Activated T-helper 2 cell treated with anti-CD3 and anti-CD28 coated beads, Interferon-gamma antibody, Interleukin-2, Interleukin-4, amounts not matched to agents 10 μg/mL and 5 μg/mL and 100 μg/mL, durations not matched to agents 14 hours and 24 hours and 36 hours (primary cell): ENCODE measurements at regions not wholly inside any gene's neighbourhood (a gene's known extent, or its start where the extent isn't known, plus 50 kb on each side); places are given as distances from the start of the nearest gene placed in this dataset.
"Not testable (repeated sequence)": the region's sequence is repeated elsewhere in the genome, so short reads cannot be mapped to it uniquely, and the experiment has no call there.

Experiments
- DNase-seq: peaks from one replicate; pipeline ENCODE4 v3.0.0; 2021; ENCODE audit warnings: low spot score
- H3K27ac Mint-ChIP-seq: one replicate; pipeline ENCODE4 v1.8.0; 2021; ENCODE audit warnings: mixed read lengths
- H3K27me3 Mint-ChIP-seq: one replicate; pipeline ENCODE4 v1.8.0; 2021; ENCODE audit warnings: low read depth, mixed read lengths
- H3K36me3 Mint-ChIP-seq: one replicate; pipeline ENCODE4 v1.8.0; 2021; ENCODE audit warnings: low read depth, mixed read lengths
- H3K4me1 Mint-ChIP-seq: one replicate; pipeline ENCODE4 v1.8.0; 2021; ENCODE audit warnings: low read depth, mixed read lengths
- H3K4me3 Mint-ChIP-seq: one replicate; pipeline ENCODE4 v1.8.0; 2021; ENCODE audit warnings: low read depth, mild to moderate bottlenecking, moderate library complexity, mixed read lengths
- H3K9me3 Mint-ChIP-seq: one replicate; pipeline ENCODE4 v1.8.0; 2021; ENCODE audit warnings: mixed read lengths
- intact Hi-C: fragments of 100-400 bp; cut with micrococcal nuclease; formaldehyde crosslinking; loops from one replicate; pipeline ENCODE4 v1.15.1; 2023

- Mint-ChIP-seq H3K27ac (no peak overlapping the region), H3K27me3 (no peaks in the 10 kb centered on the region), H3K4me3 (no peak overlapping the region), H3K9me3 (peaks cover 6% of the 10 kb centered on the region), H3K4me1 (no peaks in the 10 kb centered on the region), H3K36me3 (no peaks in the 10 kb centered on the region)
- intact Hi-C loops: no loop called here
- DNase-seq: no peak
These were observed 115.2 kb downstream of the ZNF37A start for GRCh38 chr10:38209332-38209731.

- H3K4me1 Mint-ChIP-seq, H3K4me3 Mint-ChIP-seq, H3K27ac Mint-ChIP-seq, intact Hi-C loops, DNase-seq, H3K36me3 Mint-ChIP-seq, H3K27me3 Mint-ChIP-seq, H3K9me3 Mint-ChIP-seq: not testable (repeated sequence)
These were observed 115.6 kb downstream of the ZNF37A start for GRCh38 chr10:38209748-38210147.

GRCh38 chr10:38212460-38212859, 118.3 kb downstream of the ZNF37A start:
- intact Hi-C loops: no loop called here
- no peaks in the 10 kb centered on the region for H3K27me3 Mint-ChIP-seq
- no peak overlapping the region for H3K27ac Mint-ChIP-seq
- peaks cover 4% of the 10 kb centered on the region for H3K9me3 Mint-ChIP-seq
- H3K4me1 Mint-ChIP-seq: no peaks in the 10 kb centered on the region
- H3K36me3 Mint-ChIP-seq: no peaks in the 10 kb centered on the region
- DNase-seq: no peak
- H3K4me3 Mint-ChIP-seq: no peak overlapping the region

GRCh38 chr10:38226385-38226784, 132.2 kb downstream of the ZNF37A start:
- Mint-ChIP-seq H3K27me3 (no peaks in the 10 kb centered on the region), H3K27ac (no peak overlapping the region), H3K36me3 (no peaks in the 10 kb centered on the region), H3K9me3 (peaks cover 34% of the 10 kb centered on the region), H3K4me1 (no peaks in the 10 kb centered on the region), H3K4me3 (no peak overlapping the region)
- intact Hi-C loops: no loop called here
- no peak for DNase-seq

- no peaks in the 10 kb centered on the region for H3K27me3 Mint-ChIP-seq
- no peaks in the 10 kb centered on the region for H3K4me1 Mint-ChIP-seq
- H3K9me3 Mint-ChIP-seq: peaks cover 39% of the 10 kb centered on the region
- DNase-seq: no peak
- no peak overlapping the region for H3K27ac Mint-ChIP-seq
- H3K4me3 Mint-ChIP-seq: no peak overlapping the region
- intact Hi-C loops: no loop called here
- no peaks in the 10 kb centered on the region for H3K36me3 Mint-ChIP-seq
These were observed 134.3 kb downstream of the ZNF37A start for GRCh38 chr10:38228394-38228793.

- H3K4me3 Mint-ChIP-seq, H3K27me3 Mint-ChIP-seq, DNase-seq, H3K36me3 Mint-ChIP-seq, H3K4me1 Mint-ChIP-seq, H3K27ac Mint-ChIP-seq, intact Hi-C loops: not testable (repeated sequence)
- peaks cover 14% of the 10 kb centered on the region for H3K9me3 Mint-ChIP-seq
These were observed 144.3 kb downstream of the ZNF37A start for GRCh38 chr10:38238479-38238878.

GRCh38 chr10:38242061-38242649, 148.0 kb downstream of the ZNF37A start:
- H3K36me3 Mint-ChIP-seq, H3K4me1 Mint-ChIP-seq, H3K4me3 Mint-ChIP-seq, H3K27me3 Mint-ChIP-seq, H3K27ac Mint-ChIP-seq, DNase-seq, intact Hi-C loops: not testable (repeated sequence)
- H3K9me3 Mint-ChIP-seq: peaks cover 26% of the 10 kb centered on the region

DNA sequence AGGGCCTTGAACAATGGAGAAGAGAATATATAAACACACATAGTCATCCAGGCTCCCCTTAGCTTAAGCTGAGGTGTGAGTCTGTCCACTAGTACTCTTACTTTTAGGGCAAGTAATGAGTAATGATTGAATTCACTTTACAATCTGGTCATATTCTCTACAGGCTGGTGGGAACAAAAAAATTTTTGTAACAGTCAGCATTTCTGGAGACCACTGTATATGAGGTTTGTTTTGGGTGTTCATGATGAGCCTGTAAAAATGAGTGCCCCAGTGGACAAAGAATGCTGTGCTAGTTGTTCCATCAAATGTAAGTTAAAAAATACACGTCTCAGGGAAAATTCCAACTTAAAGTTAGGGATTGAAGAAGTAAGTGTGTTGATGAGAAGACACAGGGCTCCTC, 154.0 kb downstream of the ZNF37A start:
- H3K4me1 Mint-ChIP-seq, H3K4me3 Mint-ChIP-seq, DNase-seq, H3K36me3 Mint-ChIP-seq, intact Hi-C loops, H3K27me3 Mint-ChIP-seq, H3K27ac Mint-ChIP-seq: not testable (repeated sequence)
- peaks cover 45% of the 10 kb centered on the region for H3K9me3 Mint-ChIP-seq

- H3K36me3 Mint-ChIP-seq, H3K27me3 Mint-ChIP-seq, DNase-seq, H3K4me1 Mint-ChIP-seq, intact Hi-C loops, H3K4me3 Mint-ChIP-seq, H3K27ac Mint-ChIP-seq: not testable (repeated sequence)
- H3K9me3 Mint-ChIP-seq: peaks cover 49% of the 10 kb centered on the region
These were observed 158.4 kb downstream of the ZNF37A start for GRCh38 chr10:38252551-38252950.

DNA sequence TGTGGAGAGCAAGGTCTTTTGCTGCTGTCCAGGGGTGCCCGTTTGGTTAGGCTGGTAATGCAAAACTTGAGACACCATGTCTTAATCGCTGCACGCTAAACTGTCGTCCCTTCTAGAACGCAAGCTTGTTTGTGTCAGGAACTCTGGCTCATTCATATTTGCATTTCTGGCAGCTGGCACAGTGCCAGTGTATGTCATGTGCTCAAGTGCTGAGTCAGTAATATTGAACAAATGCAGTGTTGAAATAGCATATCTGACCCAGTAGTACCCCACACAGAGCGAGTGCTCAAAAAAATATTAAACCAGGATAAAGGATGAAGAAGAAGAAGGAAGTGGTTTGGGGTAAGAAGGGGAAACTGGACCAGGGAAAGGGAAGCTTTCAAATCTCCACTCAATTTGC, 173.4 kb downstream of the ZNF37A start:
- intact Hi-C loops, H3K36me3 Mint-ChIP-seq, H3K4me1 Mint-ChIP-seq, H3K27ac Mint-ChIP-seq, DNase-seq, H3K4me3 Mint-ChIP-seq, H3K27me3 Mint-ChIP-seq: not testable (repeated sequence)
- H3K9me3 Mint-ChIP-seq: peaks cover 17% of the 10 kb centered on the region

DNA sequence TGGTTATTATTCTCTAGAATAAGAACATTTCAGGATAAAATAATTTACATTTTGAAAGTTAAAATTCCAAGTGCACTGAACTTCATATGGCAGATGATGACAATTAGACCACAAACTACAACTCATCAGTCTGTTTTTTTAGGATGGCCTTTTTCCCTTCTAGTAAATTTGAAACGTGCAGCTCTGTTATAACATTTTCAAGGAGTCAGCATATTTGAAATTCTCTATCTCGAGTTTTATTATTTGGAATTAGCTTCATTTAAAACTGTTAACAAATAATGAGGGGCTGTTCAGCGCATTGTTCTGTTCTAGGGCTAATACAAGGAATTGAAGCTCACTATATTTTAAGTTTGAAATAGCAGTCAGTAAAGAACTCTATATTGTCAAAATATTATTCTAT, 176.9 kb downstream of the ZNF37A start:
- H3K36me3 Mint-ChIP-seq, DNase-seq, H3K4me1 Mint-ChIP-seq, H3K4me3 Mint-ChIP-seq, intact Hi-C loops, H3K27me3 Mint-ChIP-seq, H3K27ac Mint-ChIP-seq: not testable (repeated sequence)
- peaks cover 12% of the 10 kb centered on the region for H3K9me3 Mint-ChIP-seq

DNA sequence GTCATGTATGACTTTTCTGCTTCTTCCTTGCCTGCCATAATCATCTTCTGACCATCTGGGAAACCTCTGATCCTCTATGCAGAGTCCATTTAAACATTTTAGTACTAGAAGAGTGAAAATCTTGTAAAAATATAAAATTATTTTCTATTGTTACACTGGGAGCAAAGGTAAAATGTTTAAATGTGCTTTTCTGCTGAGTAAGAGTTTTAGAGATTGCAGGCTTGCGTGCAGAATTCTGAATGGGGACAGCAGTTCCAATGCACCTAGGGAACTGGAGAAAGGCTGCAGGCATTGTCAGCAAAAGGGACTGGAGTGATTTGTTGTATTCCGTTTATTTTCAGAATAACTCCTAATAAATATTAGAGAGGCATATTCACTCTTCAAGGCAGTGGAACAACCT, 180.7 kb downstream of the ZNF37A start:
- H3K27ac Mint-ChIP-seq, H3K4me3 Mint-ChIP-seq, H3K9me3 Mint-ChIP-seq, H3K27me3 Mint-ChIP-seq, H3K4me1 Mint-ChIP-seq, DNase-seq, intact Hi-C loops, H3K36me3 Mint-ChIP-seq: not testable (repeated sequence)

GRCh38 chr10:38292560-38292959, 198.4 kb downstream of the ZNF37A start:
- not testable (repeated sequence) for H3K36me3 Mint-ChIP-seq

DNA sequence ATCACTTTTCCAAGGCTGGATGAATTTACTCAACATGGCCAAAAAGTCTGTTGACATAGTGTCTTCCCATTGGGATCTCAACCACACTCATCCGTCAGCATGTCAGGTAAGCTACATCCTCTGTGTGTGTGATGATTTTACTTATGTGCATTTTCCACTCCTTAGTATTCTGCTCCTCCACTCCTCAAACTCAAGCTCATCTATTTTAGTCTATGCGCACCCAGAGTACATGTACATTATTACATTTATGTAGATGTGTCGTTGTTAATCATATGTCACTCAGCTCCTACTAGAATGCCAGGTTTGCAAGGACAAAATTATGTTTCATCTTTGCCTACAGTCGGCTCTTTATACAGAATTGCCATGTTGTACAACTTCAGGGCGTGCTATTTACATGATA, 216.0 kb downstream of the ZNF37A start:
- H3K4me1 Mint-ChIP-seq, H3K36me3 Mint-ChIP-seq, intact Hi-C loops, H3K27me3 Mint-ChIP-seq, H3K9me3 Mint-ChIP-seq, H3K27ac Mint-ChIP-seq, DNase-seq, H3K4me3 Mint-ChIP-seq: not testable (repeated sequence)

More at GRCh38 chr10:38292560-38292959, 198.4 kb downstream of the ZNF37A start:
- H3K27me3 Mint-ChIP-seq, DNase-seq, H3K4me3 Mint-ChIP-seq, H3K27ac Mint-ChIP-seq, intact Hi-C loops, H3K4me1 Mint-ChIP-seq: not testable (repeated sequence)
- peaks cover 12% of the 10 kb centered on the region for H3K9me3 Mint-ChIP-seq
